HG03095 (cell line): ENCODE measurements at regions not wholly inside any gene's neighbourhood (a gene's known extent, or its start where the extent isn't known, plus 50 kb on each side); places are given as distances from the start of the nearest gene placed in this dataset.

Source experiments
- ATAC-seq: cut with Tn5 transposase; IDR thresholded peaks from one replicate; pipeline ENCODE4 v1.9.1; 2021; ENCODE audit warnings: moderate library complexity; ENCODE audit not compliant: unreplicated experiment

GRCh38 chr9:16025627-16026026 lies 472.8 kb downstream of the CCDC171 start:
- ATAC-seq: no peak

GRCh38 chr9:16026886-16027285 lies 474.0 kb downstream of the CCDC171 start:
- ATAC-seq: no peak

GRCh38 chr9:16028548-16028947 lies 475.7 kb downstream of the CCDC171 start:
- ATAC-seq: no peak

GRCh38 chr9:16029046-16029615 lies 476.3 kb downstream of the CCDC171 start:
- ATAC-seq: no peak

- ATAC-seq: no peak
Measured at GRCh38 chr9:16029796-16030363, 477.0 kb downstream of the CCDC171 start.

GRCh38 chr9:16030528-16031185 lies 477.8 kb downstream of the CCDC171 start:
- peak; percentile 93 for ATAC-seq

GRCh38 chr9:16031486-16031885 lies 478.6 kb downstream of the CCDC171 start:
- no peak for ATAC-seq

- no peak for ATAC-seq
Measured at GRCh38 chr9:16031971-16032370, 479.1 kb downstream of the CCDC171 start.

- ATAC-seq: no peak
Measured at GRCh38 chr9:16032799-16033198, 480.0 kb downstream of the CCDC171 start.

GRCh38 chr9:16033253-16033652 lies 480.4 kb downstream of the CCDC171 start:
- no peak for ATAC-seq

GRCh38 chr9:16033921-16034691 lies 481.3 kb downstream of the CCDC171 start:
- ATAC-seq: no peak

GRCh38 chr9:16039218-16039987 lies 486.6 kb downstream of the CCDC171 start:
- no peak for ATAC-seq

- no peak for ATAC-seq
Measured at GRCh38 chr9:16039988-16040761, 487.3 kb downstream of the CCDC171 start.

GRCh38 chr9:16043756-16044578 lies 491.1 kb downstream of the CCDC171 start:
- no peak for ATAC-seq

- ATAC-seq: no peak
Measured at GRCh38 chr9:16044579-16044881, 491.7 kb downstream of the CCDC171 start.

GRCh38 chr9:16045651-16046280 lies 492.9 kb downstream of the CCDC171 start:
- no peak for ATAC-seq

- no peak for ATAC-seq
Measured at GRCh38 chr9:16046713-16047112, 493.9 kb downstream of the CCDC171 start.

- no peak for ATAC-seq
Measured at GRCh38 chr9:16048129-16048528, 495.3 kb downstream of the CCDC171 start.

- no peak for ATAC-seq
Measured at GRCh38 chr9:16052146-16052545, 499.3 kb downstream of the CCDC171 start.
